Neural cell (in vitro differentiated cells): ENCODE measurements at regions not wholly inside any gene's neighbourhood (a gene's known extent, or its start where the extent isn't known, plus 50 kb on each side); places are given as distances from the start of the nearest gene placed in this dataset.

Source experiments
- H2AFZ ChIP-seq: fragments of 200-600, 300-800 bp; sonication (generic), shearing (Covaris generic); 2 replicates; pipeline ENCODE4 v1.6.0; 2014; ENCODE audit warnings: low read depth, mild to moderate bottlenecking, antibody characterized with exemption, low read length, moderate library complexity
- H3F3A ChIP-seq: fragments of 200-600 bp; shearing (Covaris generic); 2 replicates; pipeline ENCODE4 v1.6.1; 2016; ENCODE audit warnings: mild to moderate bottlenecking, moderate library complexity, mixed read lengths, antibody characterized with exemption, low read length; ENCODE audit not compliant: insufficient read depth, poor library complexity, severe bottlenecking
- H3K27ac ChIP-seq: fragments of 200-600, 300-800 bp; sonication (generic), shearing (Covaris generic); 2 replicates; pipeline ENCODE4 v1.5.1; 2014; ENCODE audit warnings: mild to moderate bottlenecking, low read length, moderate library complexity
- H3K27me3 ChIP-seq: fragments of 300-800, 200-600 bp; sonication (generic), shearing (Covaris generic); 2 replicates; pipeline ENCODE4 v1.6.0; 2014; ENCODE audit warnings: mild to moderate bottlenecking, low read depth, low read length, moderate library complexity; ENCODE audit not compliant: insufficient read depth
- H3K36me3 ChIP-seq: fragments of 300-800, 200-600 bp; sonication (generic), shearing (Covaris generic); 2 replicates; pipeline ENCODE4 v1.5.1; 2014; ENCODE audit warnings: mild to moderate bottlenecking, antibody characterized with exemption, low read length, moderate library complexity; ENCODE audit not compliant: insufficient read depth
- H3K4me2 ChIP-seq: fragments of 300-800, 200-600 bp; sonication (generic), shearing (Covaris generic); 2 replicates; pipeline ENCODE4 v1.6.0; 2014; ENCODE audit warnings: mild to moderate bottlenecking, low read length
- H3K4me3 ChIP-seq: fragments of 300-800, 200-600 bp; sonication (generic), shearing (Covaris generic); 2 replicates; pipeline ENCODE4 v1.5.1; 2014; ENCODE audit warnings: mild to moderate bottlenecking, low read length, moderate library complexity
- H3K79me2 ChIP-seq: fragments of 200-600 bp; shearing (Covaris generic); replicated peaks from 2 replicates; pipeline ENCODE4 v1.6.0; 2014; ENCODE audit warnings: mild to moderate bottlenecking, low read length, moderate library complexity; ENCODE audit not compliant: insufficient read depth
- H3K9ac ChIP-seq: fragments of 300-800, 200-600 bp; sonication (generic), shearing (Covaris generic); 2 replicates; pipeline ENCODE4 v1.6.1; 2016; ENCODE audit warnings: mild to moderate bottlenecking, low read length, mixed read lengths
- H3K9me2 ChIP-seq: fragments of 200-600 bp; shearing (Covaris generic); 2 replicates; pipeline ENCODE4 v1.6.1; 2016; ENCODE audit warnings: mild to moderate bottlenecking, low read length, mixed read lengths; ENCODE audit not compliant: insufficient read depth
- H3K9me3 ChIP-seq: fragments of 200-600, 300-800 bp; sonication (generic), shearing (Covaris generic); 2 replicates; pipeline ENCODE4 v1.6.1; 2016; ENCODE audit warnings: mild to moderate bottlenecking, mixed run types, low read length, moderate library complexity, mixed read lengths
- H4K20me1 ChIP-seq: fragments of 200-600 bp; shearing (Covaris generic); 2 replicates; pipeline ENCODE4 v1.6.1; 2016; ENCODE audit warnings: mild to moderate bottlenecking, mixed run types; ENCODE audit not compliant: insufficient read depth
- EP300 ChIP-seq: fragments of 450-650 bp; conservative IDR thresholded peaks from 2 replicates; pipeline ENCODE4 v1.6.1; 2014; ENCODE audit warnings: antibody characterized with exemption, mild to moderate bottlenecking, moderate library complexity; ENCODE audit not compliant: poor library complexity, severe bottlenecking
- EZH2 ChIP-seq: fragments of 200-600, 300-800 bp; shearing (Covaris generic), sonication (generic); IDR thresholded peaks from 2 replicates; pipeline ENCODE4 v1.6.1; 2014; ENCODE audit warnings: antibody characterized with exemption, low read length, borderline replicate concordance, mild to moderate bottlenecking; ENCODE audit not compliant: insufficient read depth, poor library complexity, severe bottlenecking
- MXI1 ChIP-seq: fragments of 450-650 bp; conservative IDR thresholded peaks from 2 replicates; pipeline ENCODE4 v1.6.1; 2014; ENCODE audit warnings: antibody characterized with exemption, mild to moderate bottlenecking; ENCODE audit not compliant: poor library complexity, severe bottlenecking
- POLR2AphosphoS5 ChIP-seq: IDR thresholded peaks from 2 replicates; pipeline ENCODE4 v1.6.1; 2012
- RAD21 ChIP-seq: fragments of 450-650 bp; conservative IDR thresholded peaks from 2 replicates; pipeline ENCODE4 v1.6.1; 2014; ENCODE audit warnings: antibody characterized with exemption, mild to moderate bottlenecking, moderate library complexity
- SMC3 ChIP-seq: fragments of 450-650 bp; conservative IDR thresholded peaks from 2 replicates; pipeline ENCODE4 v1.6.1; 2014; ENCODE audit warnings: antibody characterized with exemption, mild to moderate bottlenecking, moderate library complexity; ENCODE audit not compliant: poor library complexity
- TAF1 ChIP-seq: IDR thresholded peaks from 2 replicates; pipeline ENCODE4 v1.6.1; 2012; ENCODE audit warnings: low read depth
- TF ChIP-seq, protein P1 (sequence below): fragments of 450-650 bp; IDR thresholded peaks from 2 replicates; pipeline ENCODE4 v1.5.1; 2014; ENCODE audit warnings: antibody characterized with exemption, mild to moderate bottlenecking, moderate library complexity; ENCODE audit not compliant: poor library complexity, severe bottlenecking
- TF ChIP-seq, protein P2 (sequence below): IDR thresholded peaks from 2 replicates; pipeline ENCODE4 v1.6.1; 2012; ENCODE audit warnings: borderline replicate concordance

GRCh38 chrX:20857746-20858145, 516.5 kb upstream of the CNKSR2 start:
- Histone ChIP-seq H3K36me3 (no peaks in the 10 kb centered on the region), H2AFZ (no peak overlapping the region), H4K20me1 (no peaks in the 10 kb centered on the region), H3K9ac (no peak overlapping the region), H3K4me3 (no peak overlapping the region), H3F3A (no peaks in the 10 kb centered on the region), H3K27ac (no peak overlapping the region), H3K9me3 (no peaks in the 10 kb centered on the region), H3K9me2 (no peaks in the 10 kb centered on the region), H3K79me2 (no peaks in the 10 kb centered on the region), H3K27me3 (no peaks in the 10 kb centered on the region), H3K4me2 (no peak overlapping the region)
- TF ChIP-seq, protein P1, sequence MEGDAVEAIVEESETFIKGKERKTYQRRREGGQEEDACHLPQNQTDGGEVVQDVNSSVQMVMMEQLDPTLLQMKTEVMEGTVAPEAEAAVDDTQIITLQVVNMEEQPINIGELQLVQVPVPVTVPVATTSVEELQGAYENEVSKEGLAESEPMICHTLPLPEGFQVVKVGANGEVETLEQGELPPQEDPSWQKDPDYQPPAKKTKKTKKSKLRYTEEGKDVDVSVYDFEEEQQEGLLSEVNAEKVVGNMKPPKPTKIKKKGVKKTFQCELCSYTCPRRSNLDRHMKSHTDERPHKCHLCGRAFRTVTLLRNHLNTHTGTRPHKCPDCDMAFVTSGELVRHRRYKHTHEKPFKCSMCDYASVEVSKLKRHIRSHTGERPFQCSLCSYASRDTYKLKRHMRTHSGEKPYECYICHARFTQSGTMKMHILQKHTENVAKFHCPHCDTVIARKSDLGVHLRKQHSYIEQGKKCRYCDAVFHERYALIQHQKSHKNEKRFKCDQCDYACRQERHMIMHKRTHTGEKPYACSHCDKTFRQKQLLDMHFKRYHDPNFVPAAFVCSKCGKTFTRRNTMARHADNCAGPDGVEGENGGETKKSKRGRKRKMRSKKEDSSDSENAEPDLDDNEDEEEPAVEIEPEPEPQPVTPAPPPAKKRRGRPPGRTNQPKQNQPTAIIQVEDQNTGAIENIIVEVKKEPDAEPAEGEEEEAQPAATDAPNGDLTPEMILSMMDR, result no peak
- TF ChIP-seq TAF1 (no peak), EP300 (no peak), SMC3 (no peak), EZH2 (no peak), RAD21 (no peak), POLR2AphosphoS5 (no peak), MXI1 (no peak)
- TF ChIP-seq, protein P2, sequence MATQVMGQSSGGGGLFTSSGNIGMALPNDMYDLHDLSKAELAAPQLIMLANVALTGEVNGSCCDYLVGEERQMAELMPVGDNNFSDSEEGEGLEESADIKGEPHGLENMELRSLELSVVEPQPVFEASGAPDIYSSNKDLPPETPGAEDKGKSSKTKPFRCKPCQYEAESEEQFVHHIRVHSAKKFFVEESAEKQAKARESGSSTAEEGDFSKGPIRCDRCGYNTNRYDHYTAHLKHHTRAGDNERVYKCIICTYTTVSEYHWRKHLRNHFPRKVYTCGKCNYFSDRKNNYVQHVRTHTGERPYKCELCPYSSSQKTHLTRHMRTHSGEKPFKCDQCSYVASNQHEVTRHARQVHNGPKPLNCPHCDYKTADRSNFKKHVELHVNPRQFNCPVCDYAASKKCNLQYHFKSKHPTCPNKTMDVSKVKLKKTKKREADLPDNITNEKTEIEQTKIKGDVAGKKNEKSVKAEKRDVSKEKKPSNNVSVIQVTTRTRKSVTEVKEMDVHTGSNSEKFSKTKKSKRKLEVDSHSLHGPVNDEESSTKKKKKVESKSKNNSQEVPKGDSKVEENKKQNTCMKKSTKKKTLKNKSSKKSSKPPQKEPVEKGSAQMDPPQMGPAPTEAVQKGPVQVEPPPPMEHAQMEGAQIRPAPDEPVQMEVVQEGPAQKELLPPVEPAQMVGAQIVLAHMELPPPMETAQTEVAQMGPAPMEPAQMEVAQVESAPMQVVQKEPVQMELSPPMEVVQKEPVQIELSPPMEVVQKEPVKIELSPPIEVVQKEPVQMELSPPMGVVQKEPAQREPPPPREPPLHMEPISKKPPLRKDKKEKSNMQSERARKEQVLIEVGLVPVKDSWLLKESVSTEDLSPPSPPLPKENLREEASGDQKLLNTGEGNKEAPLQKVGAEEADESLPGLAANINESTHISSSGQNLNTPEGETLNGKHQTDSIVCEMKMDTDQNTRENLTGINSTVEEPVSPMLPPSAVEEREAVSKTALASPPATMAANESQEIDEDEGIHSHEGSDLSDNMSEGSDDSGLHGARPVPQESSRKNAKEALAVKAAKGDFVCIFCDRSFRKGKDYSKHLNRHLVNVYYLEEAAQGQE, result no peak

- Histone ChIP-seq H2AFZ (no peak overlapping the region), H3K79me2 (no peaks in the 10 kb centered on the region), H3K4me2 (no peak overlapping the region), H3K4me3 (no peak overlapping the region), H3K9me3 (no peaks in the 10 kb centered on the region), H3K36me3 (no peaks in the 10 kb centered on the region), H3K9ac (no peak overlapping the region), H3K27me3 (no peaks in the 10 kb centered on the region), H4K20me1 (no peaks in the 10 kb centered on the region), H3F3A (no peaks in the 10 kb centered on the region), H3K27ac (no peak overlapping the region), H3K9me2 (no peaks in the 10 kb centered on the region)
- TF ChIP-seq SMC3, result no peak
- no peak for TF ChIP-seq POLR2AphosphoS5
- TF ChIP-seq EZH2, result no peak
- TF ChIP-seq MXI1, result no peak
- TF ChIP-seq, protein P1, result no peak
- no peak for TF ChIP-seq TAF1
- no peak for TF ChIP-seq RAD21
- TF ChIP-seq, protein P2, result no peak
- TF ChIP-seq EP300, result no peak
These were observed 535.7 kb upstream of the CNKSR2 start for GRCh38 chrX:20838477-20838876.
